ENCODE measurements at regions not wholly inside any gene's neighbourhood (a gene's known extent, or its start where the extent isn't known, plus 50 kb on each side); places are given as distances from the start of the nearest gene placed in this dataset.
A peak's percentile ranks its signal among the peaks of the same experiment; 100 is the strongest.

DNA sequence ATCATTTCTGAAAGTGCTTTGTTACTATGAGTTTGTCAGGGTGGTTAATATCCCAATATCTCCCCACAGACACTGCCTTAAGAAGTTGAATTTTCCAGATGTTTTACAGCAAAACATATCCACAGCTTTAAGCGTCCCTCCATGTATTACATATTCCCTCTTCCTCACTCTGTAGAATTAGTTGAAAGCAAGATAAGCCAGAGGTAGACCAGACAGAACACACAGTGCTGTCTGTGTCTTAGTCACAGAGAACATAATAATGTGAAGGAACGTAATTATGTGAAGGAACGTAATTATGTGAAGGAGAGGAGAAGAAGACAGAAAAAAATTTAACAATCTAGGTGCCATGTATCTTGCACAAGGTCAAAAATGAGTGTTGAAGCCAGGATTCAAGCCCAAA, 81.9 kb upstream of the LRATD1 start:
- DNase-seq, result no peak
- intact Hi-C loops (cut with DNase I, micrococcal nuclease), result no loop called here
- no peak for ATAC-seq

- DNase-seq (no peak), ATAC-seq (no peak)
- intact Hi-C loops (cut with DNase I, micrococcal nuclease), result no loop called here
Observed at GRCh38 chr2:14551069-14551468, 81.4 kb upstream of the LRATD1 start.

- intact Hi-C loops (cut with DNase I, micrococcal nuclease), result no loop called here
- DNase-seq, result no peak
- ATAC-seq, result no peak
Observed at GRCh38 chr2:14552286-14552685, 80.2 kb upstream of the LRATD1 start.

DNA sequence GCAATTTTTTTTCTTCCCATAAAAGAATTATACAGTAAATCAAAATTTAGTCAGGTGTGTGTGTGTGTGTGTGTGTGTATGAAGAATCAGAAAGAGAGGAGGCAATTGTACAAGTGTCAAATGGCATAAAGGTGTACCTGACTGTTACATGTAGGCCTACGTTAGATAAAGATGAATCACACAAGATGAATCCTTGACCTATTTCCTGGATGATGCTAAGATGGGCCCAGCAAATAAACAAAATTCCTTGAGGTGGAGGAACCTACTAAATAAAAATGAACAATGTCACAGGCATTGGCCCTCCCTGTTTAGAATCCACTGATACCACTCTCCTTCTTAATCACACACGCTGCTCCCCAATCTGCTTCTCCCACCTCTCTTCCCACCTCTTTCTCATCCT, 79.7 kb upstream of the LRATD1 start:
- ATAC-seq (no peak), DNase-seq (no peak)
- intact Hi-C loops (cut with DNase I, micrococcal nuclease), result no loop called here

GRCh38 chr2:14554849-14555545, 77.5 kb upstream of the LRATD1 start:
- intact Hi-C loops (cut with DNase I, micrococcal nuclease), result no loop called here
- peak; percentile 62 for ATAC-seq
- peak; percentile 65 to 66 for DNase-seq

GRCh38 chr2:14557111-14557510, 75.4 kb upstream of the LRATD1 start:
- intact Hi-C loops (cut with DNase I, micrococcal nuclease), result no loop called here
- DNase-seq (no peak), ATAC-seq (no peak)

DNA sequence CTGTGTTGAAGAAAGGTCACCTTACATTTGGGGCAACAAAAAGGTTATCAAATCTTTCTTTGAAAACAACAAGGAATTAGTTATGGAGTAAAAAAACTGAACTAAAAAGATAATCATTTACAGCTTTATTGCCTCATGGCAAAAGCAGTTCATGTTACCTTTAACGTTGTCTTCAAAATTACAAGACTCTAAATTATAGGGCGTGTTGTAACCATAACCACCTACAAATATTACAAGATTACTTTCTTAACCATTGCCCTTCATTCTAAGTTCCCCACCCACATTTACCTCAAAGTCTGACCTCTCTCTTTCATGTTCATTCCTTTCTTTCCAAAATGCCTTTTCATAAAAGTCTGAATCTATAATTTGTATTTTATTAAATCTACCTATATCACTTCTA, 74.6 kb upstream of the LRATD1 start:
- intact Hi-C loops (cut with DNase I, micrococcal nuclease), result no loop called here
- no peak for DNase-seq
- peak; percentile 82 for ATAC-seq

- intact Hi-C loops (cut with DNase I, micrococcal nuclease), result no loop called here
- no peak for DNase-seq
- ATAC-seq, result peak; percentile 71
Observed at GRCh38 chr2:14558335-14558919, 74.1 kb upstream of the LRATD1 start.

- intact Hi-C loops (cut with DNase I, micrococcal nuclease), result no loop called here
- ATAC-seq (no peak), DNase-seq (no peak)
Observed at GRCh38 chr2:14560716-14561115, 71.8 kb upstream of the LRATD1 start.

DNA sequence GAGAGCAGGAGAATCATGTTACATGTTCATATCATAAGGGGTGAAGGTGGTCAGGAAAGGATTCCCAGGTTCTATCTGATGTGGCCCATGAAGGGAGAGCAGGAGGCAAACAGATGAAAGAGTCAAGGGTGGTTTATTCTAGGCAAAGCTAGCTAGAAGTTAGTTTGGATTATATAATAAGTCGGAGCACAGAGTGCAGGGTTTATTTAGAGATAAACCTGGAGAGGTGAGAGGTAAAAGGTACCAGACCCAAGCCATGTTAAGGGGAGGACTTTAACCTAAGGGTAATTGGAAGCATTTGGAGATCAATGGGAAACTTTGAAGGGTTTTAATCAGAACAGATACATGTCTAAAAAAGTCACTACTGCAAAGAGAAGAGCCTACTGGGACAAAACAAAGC, 69.2 kb upstream of the LRATD1 start:
- intact Hi-C loops (cut with DNase I, micrococcal nuclease), result no loop called here
- ATAC-seq, result no peak
- no peak for DNase-seq

DNA sequence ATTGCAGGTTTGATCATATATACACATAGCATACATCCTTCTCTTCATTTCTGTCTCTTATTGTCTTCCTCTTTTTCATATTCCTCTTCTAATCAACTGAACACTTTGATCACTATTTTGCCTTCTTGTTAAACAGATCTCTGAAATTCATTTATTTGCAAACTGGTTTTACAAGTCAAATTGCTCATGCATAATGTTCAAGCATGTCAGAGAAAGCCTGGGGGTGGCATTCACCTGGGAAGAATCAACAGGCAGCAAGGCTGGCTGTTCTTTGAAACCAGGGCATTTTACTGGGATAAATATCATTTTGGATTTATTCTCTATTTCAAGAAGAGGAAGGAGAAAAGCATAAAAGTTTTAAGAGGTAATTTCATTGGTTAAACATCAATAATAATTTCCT, 66.9 kb upstream of the LRATD1 start:
- intact Hi-C loops (cut with DNase I, micrococcal nuclease), result no loop called here
- DNase-seq (no peak), ATAC-seq (no peak)

GRCh38 chr2:14567561-14567960, 65.0 kb upstream of the LRATD1 start:
- intact Hi-C loops (cut with DNase I, micrococcal nuclease), result no loop called here
- ATAC-seq, result no peak
- no peak for DNase-seq

- no peak for DNase-seq
- intact Hi-C loops (cut with DNase I, micrococcal nuclease), result no loop called here
- peak; percentile 95 for ATAC-seq
Observed at GRCh38 chr2:14569294-14569693, 63.2 kb upstream of the LRATD1 start.

DNA sequence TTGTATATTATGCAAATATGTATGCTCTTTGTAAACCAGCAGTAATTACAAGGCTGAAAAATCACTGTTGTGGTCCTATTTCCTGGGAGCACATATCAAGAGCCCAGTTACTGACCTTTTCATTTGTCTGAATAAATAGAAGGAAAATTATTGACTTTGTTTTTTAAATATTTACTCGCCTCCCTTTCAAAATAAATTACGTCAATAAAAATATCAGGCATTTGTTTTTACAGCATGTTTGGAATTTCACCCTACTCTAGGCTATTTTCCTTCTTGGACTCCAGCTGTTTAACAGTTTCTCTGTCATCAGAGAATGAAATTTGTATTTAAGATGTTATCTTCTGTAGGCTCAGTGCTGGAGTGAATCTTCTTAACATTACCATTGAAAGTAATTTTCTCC, 59.9 kb upstream of the LRATD1 start:
- DNase-seq, result no peak
- ATAC-seq, result no peak
- intact Hi-C loops (cut with DNase I, micrococcal nuclease), result no loop called here

- intact Hi-C loops (cut with DNase I, micrococcal nuclease), result no loop called here
- ATAC-seq (no peak), DNase-seq (no peak)
Observed at GRCh38 chr2:14577843-14578242, 54.7 kb upstream of the LRATD1 start.

Data from left colon (tissue), 2 donors.